Esophagus squamous epithelium (tissue), 4 donors: ENCODE measurements at regions not wholly inside any gene's neighbourhood (a gene's known extent, or its start where the extent isn't known, plus 50 kb on each side); places are given as distances from the start of the nearest gene placed in this dataset.

Source experiments
- CTCF ChIP-seq, 6 experiments: fragments of 450-650 bp in 4 of 6; fragments of 200-600 bp in 2 of 6; sonication (generic) in 2 of 6; IDR thresholded peaks; one replicate each; pipeline ENCODE4 v1.5.1; 2016 to 2019; ENCODE audit warnings: antibody characterized with exemption in 6 of 6, mild to moderate bottlenecking in 4 of 6, moderate library complexity in 4 of 6
- POLR2A ChIP-seq, 4 donors: fragments of 450-650 bp; IDR thresholded peaks; one replicate each; pipeline ENCODE4 v1.6.1; 2017; ENCODE audit warnings: antibody characterized with exemption in 4 of 4, mild to moderate bottlenecking in 4 of 4, moderate library complexity in 3 of 4

GRCh38 chr14:22434901-22435550, 154.0 kb downstream of the DAD1 start:
- TF ChIP-seq CTCF (IDR thresholded peaks at IDR 0.05) (no peak), POLR2A (IDR thresholded peaks at IDR 0.05) (no peak)
